GM18498 (cell line): ENCODE measurements at regions not wholly inside any gene's neighbourhood (a gene's known extent, or its start where the extent isn't known, plus 50 kb on each side); places are given as distances from the start of the nearest gene placed in this dataset.

Experiments used
- ATAC-seq: cut with Tn5 transposase; IDR thresholded peaks from one replicate; pipeline ENCODE4 v1.9.1; 2021; ENCODE audit warnings: mild to moderate bottlenecking, moderate library complexity; ENCODE audit not compliant: unreplicated experiment

DNA sequence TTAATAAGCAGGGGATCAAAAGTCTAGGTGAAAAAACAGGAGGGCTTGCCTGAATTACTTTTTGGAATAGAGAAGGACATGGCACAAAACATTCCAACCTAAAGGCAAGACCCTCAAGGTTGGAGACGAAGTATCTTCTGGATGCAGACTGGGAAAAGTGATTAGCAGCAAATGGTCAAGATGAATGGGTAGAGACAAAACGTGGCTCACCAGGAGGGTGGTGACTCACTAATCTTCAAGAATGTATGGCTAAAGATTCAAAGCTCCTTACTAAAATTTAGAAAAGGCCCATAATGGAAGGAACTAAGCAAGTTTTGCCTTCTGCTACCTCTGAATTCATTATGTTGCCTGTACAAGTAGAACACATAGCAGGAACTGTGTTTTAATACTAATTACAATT lies 469.5 kb upstream of the RBFOX1 start:
- no peak for ATAC-seq

DNA sequence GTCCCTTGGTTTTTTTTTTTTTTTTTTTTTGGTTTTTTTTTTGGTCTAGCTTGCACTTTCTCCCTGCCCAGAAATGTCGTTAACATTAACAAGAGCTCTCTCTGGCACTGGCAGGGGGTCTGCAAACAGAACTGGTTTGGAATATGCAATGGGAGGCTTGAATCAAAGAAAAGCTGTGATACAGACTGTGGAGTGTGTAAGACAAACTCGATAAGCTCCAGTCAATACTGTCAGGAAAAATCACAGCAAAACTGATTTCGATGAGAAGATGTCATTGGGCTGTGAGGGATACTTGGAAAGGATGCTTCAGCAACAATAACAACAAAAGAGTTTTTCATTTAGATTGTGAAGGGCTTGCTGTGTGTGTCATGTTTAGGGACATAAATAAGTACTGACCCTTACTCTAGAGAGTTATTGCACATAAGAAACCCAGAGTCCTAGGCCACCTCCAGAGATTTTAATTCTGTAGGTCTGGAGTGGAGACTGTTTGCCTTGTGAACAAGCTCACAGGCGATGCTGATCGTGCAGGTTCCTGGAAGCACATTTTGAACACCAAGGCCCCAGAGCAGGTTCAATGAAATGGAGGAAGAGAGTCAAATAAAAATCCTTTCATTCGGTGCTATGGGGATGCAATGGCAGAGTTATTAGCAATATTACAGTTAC lies 470.7 kb upstream of the RBFOX1 start:
- ATAC-seq, result no peak

DNA sequence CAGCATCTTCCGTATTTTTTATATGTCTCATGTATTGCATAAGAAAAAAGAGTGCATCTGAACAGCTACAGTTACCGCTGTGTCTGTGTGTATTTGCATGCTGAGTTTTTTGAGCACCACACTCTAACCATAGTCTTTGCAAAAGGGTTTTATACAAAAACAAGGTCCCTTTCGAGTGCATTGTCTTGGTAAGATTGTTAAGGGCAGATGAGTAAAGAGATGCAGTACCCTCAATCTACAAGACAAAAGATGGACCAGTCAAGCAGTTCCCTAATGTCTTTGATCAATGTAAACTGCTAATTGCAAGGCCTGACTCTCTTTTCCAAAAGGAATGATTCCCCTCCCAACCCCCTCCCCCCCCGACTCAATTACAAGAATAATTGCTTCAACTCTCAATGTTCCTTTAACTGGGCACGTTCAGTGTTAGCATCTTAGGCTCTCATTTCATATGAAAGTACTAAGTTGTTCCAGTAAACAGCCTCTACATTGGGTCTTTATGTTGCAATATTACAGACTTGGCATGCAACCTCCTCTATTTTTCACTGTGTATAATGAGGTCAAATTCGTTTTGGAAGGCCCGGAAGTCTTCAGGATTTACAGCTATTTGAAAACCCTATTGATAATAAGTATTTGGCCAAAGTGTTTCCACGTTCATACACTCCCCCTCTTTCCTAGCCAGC lies 471.4 kb upstream of the RBFOX1 start:
- no peak for ATAC-seq

DNA sequence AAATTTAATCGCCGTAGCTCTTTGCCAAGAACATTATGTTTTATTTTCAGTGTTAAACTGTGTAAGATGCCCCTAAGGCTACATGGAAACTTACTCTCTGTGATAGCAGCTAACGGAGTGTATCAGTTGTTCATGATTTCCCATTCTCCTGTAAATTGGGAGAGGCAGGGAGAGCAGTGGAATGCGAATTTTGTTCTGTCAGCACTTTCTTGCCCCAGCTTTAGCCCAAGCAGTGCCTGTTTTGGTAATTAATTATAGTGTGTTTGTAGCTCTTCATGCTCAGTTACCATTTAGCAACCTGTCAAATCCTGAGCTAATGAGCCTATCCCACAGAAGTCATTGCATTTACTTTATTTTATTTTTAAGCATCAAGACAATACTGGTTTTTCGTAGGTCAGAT lies 475.1 kb upstream of the RBFOX1 start:
- no peak for ATAC-seq

DNA sequence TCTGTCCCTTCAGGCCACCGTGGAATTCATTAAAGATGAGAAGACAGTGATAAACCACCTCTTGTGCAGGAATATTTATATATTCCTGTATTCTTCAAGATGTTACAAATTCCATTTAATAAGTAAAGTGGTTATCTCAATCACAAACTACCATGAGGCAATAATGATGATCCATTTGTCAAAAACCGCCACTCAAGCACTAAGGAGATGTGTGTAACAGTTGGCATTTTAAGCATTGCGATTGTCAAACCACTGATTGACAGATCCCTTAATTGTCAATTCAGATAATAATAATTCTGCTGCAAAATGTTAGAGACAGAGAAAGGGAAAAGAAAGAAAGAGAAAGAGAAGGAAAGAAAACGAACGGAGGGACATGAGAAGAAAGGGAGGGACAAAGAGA lies 476.1 kb upstream of the RBFOX1 start:
- no peak for ATAC-seq

DNA sequence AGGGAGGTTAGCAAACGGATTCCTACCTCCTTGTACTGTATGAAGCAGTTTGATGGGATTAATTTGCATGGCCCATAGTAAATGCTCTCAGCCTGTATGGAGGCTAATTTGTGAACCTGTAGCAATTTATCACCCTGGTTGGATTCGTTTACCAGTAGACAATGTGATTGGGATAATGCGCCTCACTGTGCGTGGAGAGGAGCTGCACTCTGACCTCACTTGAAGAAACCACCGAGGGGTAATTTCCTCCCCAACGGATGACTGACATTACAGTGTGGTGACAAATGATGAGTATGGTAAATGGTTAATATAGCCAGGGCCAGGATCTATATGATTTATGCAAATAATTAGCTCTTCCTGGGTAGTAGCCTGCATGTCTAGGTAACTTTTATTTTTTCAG lies 479.1 kb upstream of the RBFOX1 start:
- no peak for ATAC-seq

DNA sequence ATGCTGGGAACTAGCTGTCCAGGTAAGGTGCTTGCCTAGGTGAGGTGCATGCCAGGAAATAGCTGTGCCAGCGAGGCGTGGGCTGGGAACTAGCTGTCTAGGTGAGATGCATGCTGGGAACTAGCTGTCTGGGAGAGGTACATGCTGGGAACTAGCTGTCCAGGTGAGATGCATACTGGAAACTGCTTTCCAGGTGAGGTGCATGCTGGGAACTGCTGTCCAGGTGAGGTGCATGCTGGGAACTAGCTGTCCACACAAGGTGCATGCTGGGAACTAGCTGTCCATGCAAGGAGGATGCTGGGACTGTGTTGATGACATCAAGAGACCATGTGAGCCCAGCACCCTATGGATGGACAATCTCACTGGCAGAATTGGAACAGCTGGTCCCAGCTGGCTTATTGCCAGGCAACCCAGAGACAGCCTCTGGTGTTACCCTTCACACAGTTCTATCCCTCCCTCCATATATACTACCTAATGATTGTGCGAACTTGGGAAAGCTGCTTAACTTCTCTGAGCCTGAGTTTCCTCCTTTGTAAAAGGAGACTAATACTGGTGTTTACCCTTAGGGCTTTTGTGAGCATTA lies 479.9 kb upstream of the RBFOX1 start:
- no peak for ATAC-seq

DNA sequence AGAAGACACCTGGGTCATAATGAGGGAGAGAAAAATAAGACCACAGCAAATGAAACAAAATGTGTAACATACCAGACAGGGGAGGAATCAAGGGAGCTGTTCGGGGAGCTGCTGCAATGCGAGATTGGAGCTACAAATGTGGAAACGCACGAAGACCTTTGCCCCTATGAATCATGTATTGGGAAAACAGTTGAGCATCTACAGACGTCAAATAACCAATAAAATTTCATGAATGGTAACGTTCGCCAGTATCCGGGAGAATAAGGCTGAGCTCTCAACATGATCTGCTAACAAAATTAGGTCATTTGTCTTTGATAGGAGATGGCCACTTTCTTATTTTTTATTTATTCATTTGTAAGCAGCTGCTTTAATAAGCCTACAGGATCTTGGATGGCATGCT lies 486.2 kb upstream of the RBFOX1 start:
- no peak for ATAC-seq

DNA sequence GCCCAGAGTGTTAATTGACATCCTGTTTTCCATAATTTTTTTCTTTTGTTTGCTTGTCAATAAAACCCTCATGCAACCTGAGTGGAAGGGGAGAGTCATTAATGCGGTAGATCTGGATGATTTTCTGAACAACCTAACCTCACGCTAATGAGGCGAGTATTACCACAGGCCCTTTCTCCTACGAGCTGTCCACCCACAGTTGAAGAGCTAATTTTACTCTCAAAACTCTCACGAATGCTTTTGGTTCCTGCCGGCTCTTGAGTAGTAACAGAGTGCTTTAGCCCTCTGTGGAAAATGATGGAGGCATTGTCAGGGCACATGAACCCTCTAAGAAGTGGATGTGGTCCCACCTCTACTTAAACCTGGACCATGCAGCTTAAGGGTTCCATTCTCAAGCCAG lies 491.3 kb upstream of the RBFOX1 start:
- ATAC-seq, result no peak

DNA sequence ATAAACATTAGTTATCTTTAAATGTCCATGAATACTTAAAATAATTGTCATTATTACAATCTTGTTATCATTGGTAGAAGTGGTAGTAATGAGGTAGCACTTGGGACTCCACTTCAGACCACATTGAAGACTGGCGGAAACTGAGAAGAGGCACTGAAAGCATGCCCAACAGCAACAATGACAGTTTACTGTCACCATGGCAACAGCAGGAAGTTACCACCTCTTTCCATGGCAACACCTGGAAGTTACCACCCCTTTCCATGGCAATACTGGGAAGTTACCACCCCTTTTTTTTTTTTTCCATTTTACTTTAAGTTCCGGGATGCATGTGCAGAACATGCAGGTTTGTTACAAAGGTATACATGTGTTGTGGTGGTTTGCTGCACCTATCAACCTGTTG lies 494.9 kb upstream of the RBFOX1 start:
- no peak for ATAC-seq

DNA sequence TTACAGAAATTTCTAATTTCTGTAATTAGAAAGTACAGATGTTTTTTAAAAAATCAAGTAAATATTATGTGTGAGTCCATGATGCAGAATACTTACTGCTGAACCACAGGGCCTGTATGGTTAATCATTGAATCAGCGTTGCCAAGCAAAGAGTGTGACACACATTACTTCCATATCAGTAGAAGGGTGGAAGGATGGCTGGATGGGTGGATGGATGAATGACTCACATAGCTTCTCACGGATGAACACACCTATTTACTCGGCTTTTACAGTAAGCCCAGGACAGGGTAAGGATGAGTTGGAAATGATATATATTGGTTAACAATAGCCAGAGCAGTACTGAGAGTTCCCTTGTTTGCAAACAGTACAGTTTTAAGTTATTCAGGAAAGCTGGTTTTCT lies 495.9 kb upstream of the RBFOX1 start:
- ATAC-seq, result no peak

DNA sequence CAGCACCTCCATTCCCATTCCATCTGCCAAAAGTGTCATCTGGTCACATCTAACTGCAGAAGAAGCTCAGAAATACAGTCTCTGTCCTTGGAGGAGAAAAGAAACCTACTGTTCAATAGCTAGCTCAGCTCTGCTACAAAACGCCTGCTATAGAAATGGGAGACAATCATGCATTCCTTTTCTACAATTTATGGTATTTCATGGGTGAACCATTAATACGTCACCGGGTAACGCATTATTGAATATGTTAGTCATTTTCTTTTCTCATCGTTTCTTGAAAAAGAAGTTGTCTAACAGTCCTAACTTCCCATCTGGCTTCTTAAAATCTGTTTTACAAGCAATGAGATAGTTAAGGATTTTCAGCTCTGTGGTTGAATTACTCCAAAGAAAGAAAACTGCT lies 496.7 kb upstream of the RBFOX1 start:
- no peak for ATAC-seq

DNA sequence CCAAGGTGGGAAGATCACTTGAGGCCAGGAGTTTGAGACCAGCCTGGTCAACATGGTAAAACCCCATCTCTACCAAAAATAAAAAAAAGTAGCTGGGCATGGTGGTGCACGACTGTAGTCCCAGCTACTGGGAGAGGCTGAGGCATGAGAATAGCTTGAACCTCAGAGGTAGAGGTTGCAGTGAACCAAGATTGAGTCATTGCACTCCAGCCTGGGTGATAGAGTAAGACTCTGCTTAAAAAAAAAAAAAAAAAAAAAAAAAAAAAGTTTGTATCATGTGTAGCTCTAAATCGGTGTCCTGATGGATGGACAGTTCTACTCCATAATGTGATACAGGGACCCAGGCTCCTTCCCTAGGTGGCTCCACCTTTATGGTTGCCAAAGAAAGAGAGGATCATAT lies 497.1 kb upstream of the RBFOX1 start:
- no peak for ATAC-seq

DNA sequence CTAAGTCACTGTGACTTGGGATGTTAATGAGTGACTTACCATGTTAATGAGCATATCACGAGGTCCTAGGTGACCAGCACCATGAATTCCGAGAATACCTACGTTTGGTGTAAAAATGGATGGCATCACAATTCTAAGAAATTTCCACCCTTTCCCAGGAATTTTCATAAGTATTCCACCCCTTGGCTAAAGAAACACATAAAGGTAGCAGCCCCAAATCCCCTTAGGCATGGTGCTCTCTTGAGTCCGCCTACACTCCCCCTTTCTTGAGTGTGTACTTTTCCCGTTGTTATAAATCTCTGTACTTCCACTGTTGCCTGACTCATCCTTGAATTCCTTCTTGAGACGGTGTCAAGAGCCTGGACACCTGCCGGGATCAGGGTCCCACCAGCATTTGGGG lies 504.0 kb upstream of the RBFOX1 start:
- no peak for ATAC-seq

DNA sequence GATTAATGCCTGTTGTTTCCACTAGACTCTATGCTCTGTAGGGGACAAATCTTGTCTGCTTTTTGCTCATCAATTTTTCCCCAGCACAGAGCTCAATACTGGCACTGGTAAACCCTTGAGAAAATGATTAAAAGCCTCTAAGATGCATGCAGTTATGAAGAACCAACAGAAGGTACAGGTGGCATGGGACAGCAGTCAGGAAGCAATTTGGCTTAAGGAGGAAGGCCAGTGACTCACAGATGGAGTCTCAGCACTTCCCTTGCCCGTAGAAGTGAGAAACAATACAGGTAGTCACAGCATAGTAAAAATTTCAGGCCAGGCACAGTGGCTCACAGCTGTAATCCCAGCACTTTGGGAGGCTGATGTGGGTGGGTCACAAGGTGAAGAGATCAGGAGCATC lies 504.7 kb upstream of the RBFOX1 start:
- no peak for ATAC-seq

DNA sequence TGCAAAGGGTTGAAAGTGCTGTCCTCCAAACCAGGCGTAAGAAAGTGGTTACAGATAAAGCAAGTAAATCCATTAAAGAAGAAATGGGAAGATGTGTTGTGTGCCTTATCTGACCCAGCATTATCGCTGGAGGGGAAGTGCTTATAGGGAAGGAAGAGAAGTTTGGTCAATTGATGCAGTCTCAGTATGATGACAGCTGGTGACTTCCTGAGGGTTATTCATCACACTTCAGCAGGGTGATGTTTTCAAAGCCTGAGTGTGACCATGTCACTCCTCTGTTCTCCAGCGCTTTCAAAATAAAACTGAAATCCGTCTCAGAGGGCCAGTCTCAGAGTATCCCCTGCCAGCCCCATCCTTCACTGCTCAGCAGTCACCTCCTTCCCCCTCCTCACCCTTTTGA lies 505.4 kb upstream of the RBFOX1 start:
- no peak for ATAC-seq

DNA sequence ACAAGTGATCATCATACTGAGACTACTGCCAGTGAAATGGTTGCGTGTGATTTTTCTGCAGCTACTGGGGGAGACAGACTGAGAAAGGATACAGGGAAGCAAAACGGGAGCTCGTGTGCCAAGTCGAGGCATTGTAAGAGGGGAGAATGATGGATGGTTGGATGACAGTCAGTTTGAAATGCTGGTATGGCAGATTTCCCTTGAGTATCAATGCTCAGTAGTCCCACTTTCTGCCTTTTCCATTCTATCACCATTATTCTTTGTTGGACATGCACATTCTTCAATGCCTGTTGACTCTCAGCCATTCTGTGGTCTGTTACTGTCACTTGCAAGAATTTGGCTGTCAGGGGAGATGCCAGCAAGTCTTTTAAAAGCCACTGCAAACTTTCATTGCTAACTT lies 510.6 kb upstream of the RBFOX1 start:
- ATAC-seq, result no peak

DNA sequence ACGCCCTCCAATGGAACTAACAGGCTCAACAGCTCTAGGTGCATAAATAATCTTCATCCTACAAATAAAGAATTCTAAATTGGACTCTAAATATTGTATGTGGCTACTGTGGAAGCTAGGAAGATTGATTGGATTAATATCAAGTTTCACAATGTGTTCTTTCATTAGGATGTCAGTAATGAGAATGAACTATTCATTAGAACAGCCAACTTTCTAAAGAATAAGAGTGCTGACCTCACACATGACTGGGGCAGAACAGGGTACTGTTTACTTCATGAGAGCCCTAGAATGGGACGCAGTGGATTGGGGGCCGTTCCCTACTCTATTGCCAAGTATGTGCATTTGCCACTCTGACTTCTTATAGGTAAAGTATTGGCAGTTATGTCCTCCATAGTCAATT lies 528.2 kb upstream of the RBFOX1 start:
- ATAC-seq, result no peak

DNA sequence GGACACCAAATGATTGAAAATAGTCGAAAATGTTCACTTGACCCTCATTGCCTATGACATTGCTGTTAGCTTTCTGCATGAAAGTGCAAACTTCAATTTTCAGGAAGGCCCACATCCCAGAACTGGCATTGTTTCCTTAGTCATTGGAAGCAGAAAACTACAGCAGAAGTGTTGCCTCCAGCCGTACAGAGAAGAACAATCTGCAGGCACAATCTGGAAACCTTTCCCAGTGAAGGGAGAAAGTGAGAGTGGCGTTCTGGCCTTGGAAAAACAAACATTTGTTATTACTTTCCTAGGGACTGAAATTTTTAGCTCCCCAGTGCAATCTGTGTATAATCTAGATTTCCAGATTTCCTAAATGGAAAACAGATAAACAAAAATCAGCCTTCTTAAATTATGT lies 529.5 kb upstream of the RBFOX1 start:
- no peak for ATAC-seq

DNA sequence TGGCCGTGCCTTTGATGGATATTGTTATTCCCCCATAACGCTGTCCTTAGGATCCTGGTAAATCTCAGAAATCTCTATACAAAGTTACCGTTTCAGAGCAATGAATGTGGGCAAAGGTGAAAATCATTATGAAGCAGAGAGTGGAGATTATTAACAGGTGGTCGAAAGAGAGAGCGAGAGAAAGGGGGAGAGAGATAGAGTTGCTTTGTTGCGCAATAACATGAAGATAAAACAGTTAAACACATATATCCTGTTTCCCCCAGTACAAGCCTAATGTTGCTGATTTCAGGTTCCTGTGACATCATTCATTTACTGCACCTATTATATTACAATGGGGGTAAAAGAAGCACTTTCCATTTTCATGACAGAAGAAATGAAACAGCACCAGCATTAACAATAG lies 535.4 kb upstream of the RBFOX1 start:
- ATAC-seq, result no peak

DNA sequence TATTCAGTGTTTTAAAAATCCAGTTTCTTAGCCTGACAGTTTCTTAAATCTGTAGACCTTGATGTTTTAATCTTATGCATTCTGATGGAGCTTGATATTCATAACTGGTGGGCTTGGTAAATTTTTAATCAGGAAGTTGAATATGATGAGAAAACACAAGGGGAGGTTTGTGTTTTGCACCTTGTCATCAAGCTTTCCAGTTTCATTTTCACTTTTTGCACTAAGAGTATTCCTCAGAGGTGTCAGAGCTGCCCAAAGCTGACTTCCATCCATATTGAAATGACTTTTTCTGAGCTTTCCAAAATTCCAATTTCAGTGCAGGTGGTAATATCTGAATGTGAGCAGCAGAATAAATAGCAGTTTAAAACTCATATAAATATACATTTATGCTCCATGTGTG lies 555.0 kb upstream of the RBFOX1 start:
- ATAC-seq, result no peak

DNA sequence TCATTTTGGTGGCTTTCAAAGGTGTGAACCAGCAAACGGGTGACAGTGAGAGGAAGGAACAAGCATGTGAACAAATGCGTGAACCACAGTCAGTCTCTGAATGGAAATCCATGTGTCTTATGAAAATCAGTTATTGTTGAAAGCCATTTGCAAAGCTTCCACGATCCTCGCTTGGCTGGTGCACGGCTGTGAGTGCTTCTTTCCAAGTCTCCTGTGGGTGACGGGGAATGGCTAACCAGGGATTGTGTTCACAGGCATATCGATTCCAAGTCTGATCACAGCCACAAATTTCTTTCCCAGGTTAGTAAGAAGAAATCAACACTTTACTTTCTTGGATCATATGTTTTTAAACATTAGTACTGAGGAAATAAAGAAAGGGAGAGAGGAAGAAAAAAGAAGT lies 556.9 kb upstream of the RBFOX1 start:
- ATAC-seq, result no peak

DNA sequence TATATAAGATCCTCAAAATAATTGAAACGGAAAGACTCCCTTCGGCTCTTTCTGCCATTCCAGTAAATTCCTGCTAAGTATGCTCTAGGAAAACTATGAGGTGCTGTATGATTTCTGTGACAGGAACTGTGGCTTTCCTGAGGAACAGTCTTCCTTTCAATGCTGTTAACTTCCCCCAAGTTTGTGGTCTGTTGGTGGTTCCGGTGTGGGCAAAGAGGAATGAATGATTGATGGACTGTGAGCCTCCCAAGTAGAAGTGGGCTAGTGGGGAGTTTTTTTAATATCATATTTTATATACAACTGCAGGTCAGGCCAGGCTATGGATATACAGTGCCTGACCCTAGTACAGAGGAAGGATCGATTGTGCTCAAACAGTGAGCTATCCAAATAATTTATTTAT lies 560.7 kb upstream of the RBFOX1 start:
- ATAC-seq, result no peak
